RCC 7860 (cell line): ENCODE measurements at regions not wholly inside any gene's neighbourhood (a gene's known extent, or its start where the extent isn't known, plus 50 kb on each side); places are given as distances from the start of the nearest gene placed in this dataset.

ENCODE experiments used
- DNase-seq: peaks from one replicate; pipeline ENCODE4 v3.0.0-alpha.2; 2015; ENCODE audit warnings: low spot score
- FAIRE-seq: peaks from 2 replicates; lab custom pipeline; 2012; peaks lifted over from hg19 to GRCh38; lab: Jason Lieb, UNC

DNA sequence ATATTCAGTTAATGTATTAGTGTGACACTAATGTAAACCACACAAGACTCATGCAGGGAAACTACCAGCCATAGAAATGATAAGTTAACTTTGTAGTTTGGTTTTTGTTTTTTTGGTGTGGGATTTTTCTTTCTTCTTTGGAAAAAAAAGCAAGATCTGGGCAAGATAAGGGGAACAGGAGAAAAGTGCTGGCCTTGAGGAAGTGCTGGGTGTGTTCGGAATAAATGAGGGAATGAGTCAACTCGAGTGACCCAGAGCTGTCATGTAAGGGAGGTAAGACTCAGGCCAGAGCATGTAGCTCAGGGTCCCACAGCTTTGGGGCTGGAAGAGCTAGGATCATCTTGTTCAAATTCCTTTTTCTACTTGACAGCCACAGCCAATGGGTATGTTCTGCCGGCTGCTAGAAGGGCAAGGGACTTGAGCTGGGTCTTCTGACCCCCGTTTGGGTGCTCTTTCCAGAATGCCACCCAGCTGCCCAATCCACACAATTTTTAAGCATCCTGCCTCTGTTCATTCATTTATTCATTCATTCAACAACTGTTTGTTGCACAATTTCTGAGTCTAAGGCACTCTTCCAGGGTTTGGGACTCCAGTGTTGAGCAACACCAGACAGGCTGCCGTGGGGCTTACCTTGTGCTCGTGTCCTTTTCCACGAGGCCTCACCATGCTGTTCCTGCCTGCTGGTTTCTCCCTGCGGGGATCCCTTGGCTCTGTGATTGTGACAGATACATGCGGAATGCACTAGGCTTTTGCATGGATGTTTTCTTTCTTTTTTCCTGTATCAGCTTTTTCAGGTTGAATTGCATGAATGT lies 54.5 kb downstream of the CLDN34 start:
- FAIRE-seq = peak; percentile 71

DNA sequence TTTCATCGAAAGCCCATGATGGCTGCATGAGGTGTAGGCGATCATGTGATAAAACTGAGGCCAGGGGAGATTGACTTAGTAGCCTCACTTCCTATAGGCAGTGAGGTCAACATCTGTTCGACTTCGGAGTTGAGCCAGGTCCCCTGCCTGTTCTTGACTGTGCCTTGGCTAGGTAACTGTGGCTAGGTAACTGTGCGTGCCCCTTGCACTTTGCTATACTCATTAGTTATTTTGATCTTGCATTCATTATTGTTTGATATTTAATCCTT lies 55.0 kb downstream of the CLDN34 start:
- FAIRE-seq (no peak), DNase-seq (no peak)

More for the DNA sequence above, 54.5 kb downstream of the CLDN34 start:
- peak; percentile 44 for DNase-seq

DNA sequence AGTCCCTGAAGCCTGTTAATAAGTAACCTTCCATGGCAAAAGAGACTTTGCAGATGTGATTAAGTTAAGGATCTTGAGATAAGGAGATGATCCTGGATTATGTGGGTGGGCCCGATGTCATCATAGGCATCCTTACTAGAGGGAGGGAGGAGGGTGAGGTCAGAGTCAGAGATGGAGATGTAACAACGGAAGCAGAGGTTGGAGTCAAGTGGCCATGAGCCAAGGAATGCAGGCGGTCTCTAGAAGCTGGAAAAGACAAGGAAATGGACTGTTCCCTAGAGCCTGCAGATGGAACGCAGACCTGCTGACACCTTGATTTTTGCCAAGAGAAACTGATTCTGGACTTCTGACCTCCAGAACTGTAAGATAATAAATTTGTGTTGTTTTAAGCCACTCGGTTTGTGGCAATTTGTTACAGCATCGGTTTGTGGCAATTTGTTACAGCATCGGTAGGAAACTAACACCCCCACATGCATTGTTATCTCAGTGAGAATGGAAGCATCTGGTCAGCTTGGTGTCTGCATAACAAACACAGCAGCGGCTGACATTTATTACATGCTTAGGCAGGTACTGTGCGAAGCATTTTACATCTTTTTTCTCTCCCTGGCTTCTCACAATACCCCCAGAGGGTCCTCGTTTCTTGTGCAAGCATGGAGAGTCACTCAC lies 55.6 kb downstream of the CLDN34 start:
- peak; percentile 73 for DNase-seq
- peak; percentile 85 for FAIRE-seq

DNA sequence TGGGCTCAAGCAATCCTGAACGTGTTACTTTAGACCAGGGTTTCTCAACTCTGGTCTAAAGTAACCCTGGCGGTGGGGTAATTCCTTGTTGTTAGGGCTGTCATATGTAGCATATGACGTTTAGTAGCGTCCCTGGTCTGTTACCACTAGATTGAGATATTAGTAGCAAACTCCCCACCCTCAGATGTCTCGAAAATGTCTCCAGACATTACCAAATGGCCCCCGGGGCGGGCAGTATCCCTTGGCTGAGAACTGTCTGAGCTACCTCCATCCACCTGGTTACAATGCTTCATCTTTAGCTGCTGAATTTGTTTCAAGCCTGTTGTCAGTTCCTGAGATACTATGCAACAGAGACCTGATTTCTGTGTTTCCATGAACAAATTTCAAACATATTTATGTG lies 56.7 kb downstream of the CLDN34 start:
- DNase-seq = no peak
- no peak for FAIRE-seq

DNA sequence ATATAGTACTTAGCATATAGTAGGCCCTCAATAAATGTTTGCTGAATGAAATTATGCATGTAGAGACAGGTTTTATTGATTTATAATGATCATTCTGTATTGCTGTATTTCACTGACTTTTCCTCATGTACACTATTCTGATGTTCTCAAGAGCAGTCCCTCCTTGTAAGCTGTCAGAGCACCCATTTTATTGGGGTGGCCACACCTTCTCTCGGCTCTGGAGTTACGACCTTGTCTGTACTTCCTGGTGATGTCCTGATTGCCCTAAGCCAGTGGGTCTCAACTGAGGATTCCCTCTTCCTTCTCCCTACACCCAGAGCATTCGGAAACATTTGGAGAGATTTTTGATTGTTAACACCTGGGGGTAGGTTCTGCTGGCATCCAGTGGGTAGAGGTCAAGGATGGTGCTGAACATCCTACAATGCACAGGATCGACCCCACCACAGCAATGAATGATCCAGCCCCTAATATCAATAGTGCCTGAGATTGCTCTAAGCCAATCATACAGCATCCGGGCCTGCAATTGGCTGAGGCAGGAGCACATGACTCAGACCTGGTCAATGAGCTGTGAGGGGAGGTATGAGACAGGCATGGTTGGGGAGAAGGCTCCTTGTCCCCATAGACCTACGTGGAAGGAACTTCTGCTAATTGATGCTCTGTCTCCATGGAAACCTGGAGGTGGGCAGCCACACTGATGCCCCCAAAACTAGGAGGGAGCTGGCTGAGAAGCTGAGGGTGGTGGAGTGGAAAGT lies 58.8 kb downstream of the CLDN34 start:
- DNase-seq (no peak), FAIRE-seq (no peak)

DNA sequence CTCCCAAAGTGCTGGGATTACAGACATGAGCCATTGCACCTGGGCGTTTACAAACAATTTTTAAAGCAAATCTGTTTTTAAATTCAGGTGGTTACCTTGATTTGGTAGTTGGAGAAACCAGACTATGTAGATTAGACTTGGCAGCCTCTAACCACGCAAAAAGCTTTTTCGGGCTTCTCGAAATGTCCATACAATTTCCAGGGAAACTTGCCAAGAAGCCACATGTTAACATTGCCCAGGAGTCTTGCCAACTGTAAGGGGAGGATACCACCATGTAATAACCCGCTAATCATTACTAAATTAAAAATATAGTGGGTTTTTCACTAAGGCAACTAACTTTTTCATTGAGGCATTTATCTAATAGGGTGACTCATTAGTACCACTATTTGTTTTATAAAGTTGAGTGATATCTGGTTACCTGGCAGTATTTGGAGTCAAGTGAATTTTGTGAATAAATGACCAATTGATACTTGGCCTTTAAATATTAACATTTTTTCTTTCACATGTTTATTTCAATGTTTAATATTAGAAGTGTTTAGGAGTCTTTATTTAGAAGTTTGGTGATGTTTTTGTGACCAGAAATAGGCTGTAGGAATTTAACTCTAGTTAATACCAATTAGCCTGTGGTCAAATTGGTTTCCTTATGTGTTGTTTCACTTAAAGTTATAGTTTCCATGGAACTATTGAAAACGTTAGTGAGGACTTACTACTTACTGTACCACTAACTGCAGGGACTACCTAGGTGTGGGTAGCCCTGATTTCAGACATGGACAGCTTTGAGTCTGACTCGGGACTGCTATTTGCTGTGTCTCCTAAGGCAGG lies 61.3 kb downstream of the CLDN34 start:
- DNase-seq (peak; percentile 15), FAIRE-seq (peak; percentile 85)

DNA sequence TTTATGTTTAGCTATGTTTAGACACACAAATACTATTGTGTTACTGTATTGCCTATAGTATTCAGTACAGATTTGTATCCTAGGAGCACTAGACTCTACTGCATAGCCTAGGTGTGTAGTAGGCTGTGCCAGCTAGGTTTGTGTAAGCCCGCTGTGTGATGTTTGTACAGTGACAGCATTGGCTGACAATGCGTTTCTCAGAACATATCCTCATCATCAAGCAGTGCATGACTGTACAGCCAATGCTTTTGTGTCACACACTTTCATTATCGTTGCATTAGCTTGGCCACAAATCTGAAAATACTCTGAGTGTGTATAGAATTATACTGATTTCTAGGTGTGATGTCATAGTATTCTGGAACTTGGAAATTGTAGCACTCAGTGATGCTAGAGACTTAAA lies 63.4 kb downstream of the CLDN34 start:
- peak; percentile 72 for DNase-seq
- FAIRE-seq = peak; percentile 78

DNA sequence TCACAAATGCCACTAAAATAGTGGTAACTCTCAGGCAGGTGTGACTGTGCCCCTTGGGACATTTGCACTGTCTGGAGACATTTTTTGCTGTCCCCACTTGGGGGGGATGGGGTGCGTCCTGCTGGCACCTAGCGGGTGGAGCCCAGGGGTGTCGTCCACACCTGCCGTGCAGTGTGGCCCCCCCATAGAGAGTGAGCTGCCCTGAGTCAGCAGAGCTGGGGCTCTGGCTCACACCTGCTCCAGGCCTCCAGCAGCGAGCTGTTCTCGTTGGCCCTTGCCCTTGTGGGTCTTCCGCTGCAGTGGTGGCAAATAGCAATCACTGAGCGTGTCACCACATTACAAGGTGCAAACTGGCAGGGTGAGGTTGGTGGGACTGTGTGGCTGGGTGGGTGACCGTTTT lies 64.6 kb downstream of the CLDN34 start:
- no peak for FAIRE-seq

DNA sequence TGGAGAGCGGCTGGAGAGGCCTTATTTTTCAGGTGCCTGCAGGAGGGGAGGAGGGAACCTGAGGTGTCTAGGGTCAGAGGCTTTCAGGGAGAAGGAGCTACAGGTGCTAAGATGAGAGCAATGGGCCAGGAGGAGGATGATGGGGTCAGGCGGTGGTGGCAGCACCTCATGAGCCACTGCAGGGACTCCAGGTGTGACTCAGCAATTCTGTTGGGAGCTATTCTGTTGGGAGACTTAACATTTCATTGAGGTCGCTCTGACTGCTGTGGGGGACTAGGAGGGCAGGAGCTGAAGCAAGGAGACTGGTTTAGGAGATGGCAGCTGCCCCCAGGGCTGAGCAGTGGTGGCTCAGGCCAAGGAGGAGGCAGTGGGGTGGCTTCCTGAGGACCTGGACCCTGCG lies 65.0 kb downstream of the CLDN34 start:
- DNase-seq (peak; percentile 30), FAIRE-seq (no peak)

More for the DNA sequence above, 64.6 kb downstream of the CLDN34 start:
- DNase-seq = peak; percentile 16

DNA sequence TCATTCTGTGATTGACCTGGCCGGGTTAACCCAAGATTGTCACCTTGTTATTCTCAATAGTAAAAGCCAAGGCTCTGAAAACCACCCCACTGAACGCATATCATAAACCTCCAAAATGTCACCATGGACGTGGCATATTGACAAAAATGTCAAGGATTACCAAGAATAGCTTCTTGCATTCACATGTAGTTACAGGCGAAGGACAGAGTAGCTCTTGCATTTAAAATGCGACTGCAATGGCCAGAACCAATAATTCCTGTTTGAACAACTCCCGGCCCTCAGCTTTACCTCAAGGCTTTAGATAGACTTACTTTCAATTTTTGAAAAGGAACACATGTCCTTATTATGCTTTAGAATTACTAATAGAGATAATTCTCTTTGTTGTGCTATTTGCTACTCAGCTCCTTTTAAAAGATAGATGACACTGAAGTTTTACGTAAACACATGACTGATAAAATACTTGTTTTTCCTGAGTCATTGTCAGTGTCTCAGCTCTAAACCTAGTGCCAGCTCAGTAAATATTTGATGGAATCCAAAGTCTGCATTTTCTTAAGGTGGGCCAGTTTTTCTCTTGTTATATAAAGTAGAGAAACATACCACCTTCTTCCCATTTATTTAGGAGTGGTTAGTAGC lies 66.3 kb downstream of the CLDN34 start:
- no peak for DNase-seq
- peak; percentile 64 for FAIRE-seq

DNA sequence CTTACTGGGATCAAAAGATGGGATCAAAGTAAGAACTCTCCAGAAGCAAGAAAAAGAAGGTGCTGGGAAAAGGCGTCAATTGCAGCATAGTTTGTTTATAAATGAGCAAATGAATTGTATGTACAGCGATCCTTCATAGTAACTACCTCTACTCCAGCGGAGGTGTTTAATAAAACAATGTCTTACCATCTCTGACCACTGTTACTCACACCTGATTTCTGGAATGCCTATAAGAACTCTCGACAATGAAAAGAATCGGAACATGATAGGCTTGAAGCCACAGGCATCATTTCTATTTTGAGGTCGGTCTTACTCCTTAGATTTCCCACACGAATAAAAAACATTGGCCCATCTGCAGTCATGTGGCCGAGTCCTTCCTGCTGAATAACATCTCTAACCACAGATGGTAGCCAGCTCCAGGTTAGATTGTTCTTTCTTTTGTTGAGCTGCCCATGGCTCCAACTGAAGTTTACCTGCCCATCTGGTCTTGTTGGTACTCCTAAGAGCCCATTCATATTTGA lies 67.6 kb downstream of the CLDN34 start:
- FAIRE-seq (no peak), DNase-seq (no peak)

DNA sequence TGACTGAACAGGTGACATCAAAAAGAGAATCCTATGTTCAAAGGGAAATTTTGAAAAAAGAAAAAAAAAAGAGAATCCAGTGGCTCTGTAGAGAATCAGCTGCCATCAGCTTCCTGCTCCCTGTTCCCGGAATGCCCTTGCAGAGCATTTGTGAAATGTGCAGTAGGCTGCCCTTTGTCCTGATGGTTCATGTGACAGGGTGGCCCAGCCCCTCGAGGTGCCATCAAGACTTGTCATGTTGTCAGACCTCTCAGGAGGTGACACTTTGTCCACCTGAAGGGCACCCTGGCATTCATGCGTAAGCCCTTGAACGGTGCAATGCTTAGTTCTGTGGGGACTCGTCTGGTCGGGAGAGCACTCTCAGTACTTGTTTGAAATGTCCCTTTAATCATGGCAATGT lies 71.4 kb downstream of the CLDN34 start:
- FAIRE-seq = no peak
- DNase-seq = no peak

DNA sequence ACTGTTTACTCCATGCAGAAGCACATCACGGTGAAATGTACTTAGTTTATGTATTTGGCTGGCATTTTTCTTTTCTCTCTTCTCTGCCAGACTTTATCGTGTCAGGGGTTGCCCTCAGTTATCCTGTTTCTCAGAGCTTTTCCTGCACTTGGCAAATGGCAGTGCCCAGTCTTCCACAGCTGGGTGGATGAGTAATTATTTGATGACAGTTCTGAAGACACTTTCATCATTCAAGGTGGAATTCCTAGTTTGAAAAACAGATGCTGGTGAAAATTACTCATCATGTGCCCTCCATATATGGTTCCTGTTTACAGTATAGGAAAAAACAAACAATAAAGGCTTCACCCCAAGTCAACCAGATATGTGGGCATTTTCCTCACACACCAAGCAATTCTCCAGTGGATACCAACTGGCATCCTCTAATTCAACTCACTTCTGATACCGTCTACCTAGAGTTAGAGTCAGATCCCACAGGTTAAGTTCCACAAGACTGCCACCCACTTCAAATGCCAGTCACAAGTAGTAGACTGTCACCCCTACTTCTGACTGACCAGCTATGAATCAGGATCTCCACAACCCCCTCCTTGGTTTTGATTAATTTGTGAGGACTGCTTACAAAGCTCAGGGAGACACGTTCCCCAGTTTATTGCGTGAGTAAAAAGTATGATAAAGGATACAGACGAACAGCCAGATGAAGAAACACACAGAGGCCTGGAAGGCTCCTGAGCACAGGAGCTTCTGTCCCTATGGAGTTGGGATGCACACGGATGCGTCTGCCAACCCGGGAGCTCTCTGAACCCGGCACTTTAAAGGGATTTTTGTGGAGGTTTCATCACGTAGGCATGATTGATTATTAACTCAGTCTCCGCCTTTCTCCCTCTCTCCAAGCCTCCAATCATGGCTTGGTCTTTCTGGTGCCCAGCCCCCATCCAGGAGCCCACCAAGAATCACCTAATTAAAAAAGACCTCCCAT lies 72.9 kb downstream of the CLDN34 start:
- FAIRE-seq (peak; percentile 82), DNase-seq (peak; percentile 51)

DNA sequence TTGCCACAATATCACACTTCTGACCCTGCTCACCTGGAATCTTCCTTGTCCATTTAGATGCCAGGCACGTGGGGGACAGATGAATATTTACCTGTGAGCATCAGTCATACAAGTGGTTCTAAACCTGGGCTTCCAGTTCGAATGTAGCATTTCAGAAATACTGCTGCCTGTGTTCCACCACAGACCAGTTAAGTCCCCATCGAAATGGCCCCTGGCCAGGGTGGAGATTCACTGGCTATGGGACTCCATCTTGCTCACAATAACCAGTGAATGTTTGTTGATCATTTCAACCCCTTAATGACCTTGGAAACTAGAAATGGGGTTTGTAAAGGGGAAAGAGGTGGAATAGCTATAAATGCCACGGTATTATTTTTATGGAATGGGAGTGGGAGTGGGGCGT lies 73.8 kb downstream of the CLDN34 start:
- DNase-seq = no peak
- no peak for FAIRE-seq

DNA sequence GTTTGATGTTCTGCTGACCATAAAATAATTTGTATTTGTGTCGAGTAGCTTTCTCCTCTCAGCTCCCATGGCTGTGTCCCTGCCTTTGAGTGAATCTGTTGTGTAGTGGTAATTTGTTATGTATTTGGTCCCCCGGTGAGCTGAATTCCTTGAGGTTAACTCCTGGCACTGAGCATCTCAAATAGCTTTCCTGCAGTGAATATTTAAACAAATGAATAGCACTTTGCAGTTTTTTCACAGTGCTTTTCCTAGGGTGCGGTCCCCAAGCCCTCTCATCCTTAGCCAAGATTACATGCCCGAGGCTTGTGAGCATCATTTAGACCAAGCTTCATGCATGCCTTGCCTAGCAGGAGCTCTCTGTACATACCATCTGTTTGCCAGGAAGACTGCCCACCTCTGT lies 74.2 kb downstream of the CLDN34 start:
- FAIRE-seq = peak; percentile 83
- peak; percentile 35 for DNase-seq

DNA sequence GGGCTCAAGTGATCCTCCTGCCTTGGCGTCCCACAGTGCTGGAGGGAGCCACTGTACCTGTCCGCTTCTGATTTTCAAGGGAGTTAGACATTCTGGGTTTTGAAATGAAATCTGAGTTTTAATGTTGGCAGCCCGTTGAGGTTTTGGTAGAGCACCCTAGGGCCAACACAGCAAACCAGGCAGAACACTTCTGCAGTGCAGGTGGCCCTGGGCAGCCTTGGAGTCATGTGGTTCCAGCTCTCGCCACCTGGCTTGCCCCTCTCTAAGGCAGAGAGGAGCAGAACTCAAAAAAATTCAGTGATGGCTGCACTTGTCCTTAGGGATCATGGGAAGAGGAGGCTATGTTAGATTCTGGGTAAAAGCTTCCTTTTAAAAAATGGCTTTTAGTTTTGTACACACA lies 74.9 kb downstream of the CLDN34 start:
- DNase-seq = no peak
- no peak for FAIRE-seq

DNA sequence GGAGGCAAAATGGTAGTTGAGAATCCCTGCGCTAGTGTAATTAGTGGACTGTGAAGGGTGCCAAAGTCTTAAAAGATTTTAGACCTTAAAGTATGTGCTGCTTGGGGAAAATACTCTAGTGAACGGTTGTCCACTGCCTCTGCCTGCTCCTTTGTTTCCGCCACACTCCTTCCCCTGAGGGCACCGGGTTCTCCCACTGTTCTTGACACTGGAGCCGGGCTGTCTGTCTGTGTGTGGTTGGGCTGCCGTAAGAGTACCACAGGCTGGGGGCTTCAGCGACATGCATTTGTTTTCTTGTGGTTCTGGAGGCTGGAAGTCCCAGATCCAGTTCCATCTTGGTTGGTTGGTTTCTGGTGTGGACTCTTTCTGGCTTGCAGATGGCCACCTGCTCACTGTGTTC lies 76.2 kb downstream of the CLDN34 start:
- no peak for FAIRE-seq
- DNase-seq = no peak

DNA sequence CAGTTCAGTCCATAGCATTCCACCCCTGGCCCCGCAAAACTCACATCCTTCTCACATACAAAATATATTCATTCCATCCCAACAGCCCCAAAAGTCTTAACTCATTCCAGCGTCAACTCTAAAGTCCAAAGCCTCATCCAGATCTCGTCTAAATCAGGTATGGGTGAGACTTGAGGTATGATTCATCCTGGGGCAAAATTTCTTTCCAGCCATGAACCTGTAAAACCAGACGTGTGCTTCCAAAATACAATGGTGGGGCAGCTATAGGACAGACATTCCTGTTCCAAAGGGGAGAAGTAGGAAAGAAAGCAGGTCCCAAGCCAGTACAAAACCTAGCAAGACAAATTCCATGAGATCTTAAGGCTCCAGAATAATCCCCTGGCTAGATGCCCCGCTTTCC lies 76.9 kb downstream of the CLDN34 start:
- FAIRE-seq (no peak), DNase-seq (no peak)

DNA sequence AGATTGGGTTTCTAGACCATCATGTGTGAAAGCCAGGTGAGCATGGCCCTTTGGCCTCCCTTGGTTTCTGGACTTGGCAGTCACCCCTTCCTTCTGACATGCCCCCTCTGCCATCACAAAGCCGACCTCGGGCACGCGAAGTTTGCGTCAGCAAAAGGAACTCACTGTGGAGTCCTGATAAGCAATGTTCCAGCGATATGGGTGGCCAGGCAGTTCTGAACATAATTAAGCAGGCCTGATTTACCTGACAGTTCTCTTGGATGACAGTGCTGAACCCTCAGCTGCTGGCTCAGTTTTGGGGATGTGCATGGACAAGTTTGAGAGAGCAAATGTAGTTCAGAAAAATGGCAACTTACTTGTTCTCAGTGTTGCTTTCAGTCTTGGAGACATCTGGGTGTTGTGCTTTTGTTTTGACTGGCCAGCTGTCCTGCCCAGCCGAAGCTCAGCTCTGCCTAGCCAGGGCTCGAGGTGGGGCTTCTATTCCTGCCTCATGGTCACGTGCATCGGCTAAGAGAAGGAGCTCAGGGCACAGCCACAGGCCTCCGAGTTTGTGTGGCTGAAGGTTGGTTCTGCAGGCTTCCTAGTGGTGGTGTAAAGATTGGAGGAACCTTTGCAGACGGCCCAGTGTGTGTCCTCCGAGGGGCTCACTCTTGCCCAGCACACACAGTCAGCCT lies 78.3 kb downstream of the CLDN34 start:
- no peak for DNase-seq

More for the DNA sequence above, 78.3 kb downstream of the CLDN34 start:
- FAIRE-seq = no peak
